HFFc6 (cell line): ENCODE measurements at regions not wholly inside any gene's neighbourhood (a gene's known extent, or its start where the extent isn't known, plus 50 kb on each side); places are given as distances from the start of the nearest gene placed in this dataset.

ENCODE experiments used
- DNase-seq: peaks from one replicate; pipeline ENCODE4 v3.0.0-alpha.2; 2018
- H3K27ac Mint-ChIP-seq: 2 replicates; pipeline ENCODE4 v1.8.0; 2020; ENCODE audit warnings: mild to moderate bottlenecking, mixed read lengths
- H3K27me3 Mint-ChIP-seq: 2 replicates; pipeline ENCODE4 v1.8.0; 2021; ENCODE audit warnings: mild to moderate bottlenecking, moderate library complexity, mixed read lengths; ENCODE audit not compliant: insufficient read depth
- H3K36me3 Mint-ChIP-seq: 2 replicates; pipeline ENCODE4 v1.8.0; 2021; ENCODE audit warnings: low read depth, mixed read lengths
- H3K4me1 Mint-ChIP-seq: 2 replicates; pipeline ENCODE4 v1.8.0; 2020; ENCODE audit warnings: low read depth, mixed read lengths
- H3K4me3 Mint-ChIP-seq: 2 replicates; pipeline ENCODE4 v1.8.0; 2020; ENCODE audit warnings: mild to moderate bottlenecking, moderate library complexity, mixed read lengths
- H3K9me3 Mint-ChIP-seq: 2 replicates; pipeline ENCODE4 v1.8.0; 2020; ENCODE audit warnings: mild to moderate bottlenecking, mixed read lengths
- TF ChIP-seq, protein P1 (sequence below): fragments of 200-600 bp; sonication (generic); IDR thresholded peaks from 2 replicates; pipeline ENCODE4 v1.5.0; 2021; ENCODE audit warnings: antibody characterized with exemption, mild to moderate bottlenecking

DNA sequence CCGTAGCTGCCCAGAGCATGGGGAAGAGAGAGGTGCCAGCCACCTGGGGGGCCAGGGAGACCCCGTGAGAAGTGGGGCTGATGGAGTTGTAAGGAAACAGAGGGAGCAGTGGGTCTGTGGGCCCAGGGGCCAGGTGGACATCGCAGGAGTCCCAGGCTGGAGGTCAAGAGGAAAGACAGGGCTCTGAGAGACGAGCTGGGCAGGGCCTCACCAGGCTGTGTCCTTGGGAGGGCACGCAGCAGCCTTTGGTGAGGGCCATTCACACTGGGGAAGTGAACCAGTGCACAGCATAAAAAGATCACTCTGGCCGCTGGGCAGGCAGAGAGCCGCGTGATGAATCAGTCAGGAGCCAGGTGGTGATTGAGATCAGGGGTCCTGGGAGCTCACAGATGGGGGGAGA, 73.9 kb upstream of the FOXQ1 start:
- DNase-seq, result no peak
- no peak overlapping the region for H3K27ac Mint-ChIP-seq
- H3K9me3 Mint-ChIP-seq, result no peaks in the 10 kb centered on the region
- no peak overlapping the region for H3K4me3 Mint-ChIP-seq
- peaks cover 11% of the 10 kb centered on the region for H3K27me3 Mint-ChIP-seq
- H3K36me3 Mint-ChIP-seq, result no peaks in the 10 kb centered on the region
- TF ChIP-seq, protein P1, sequence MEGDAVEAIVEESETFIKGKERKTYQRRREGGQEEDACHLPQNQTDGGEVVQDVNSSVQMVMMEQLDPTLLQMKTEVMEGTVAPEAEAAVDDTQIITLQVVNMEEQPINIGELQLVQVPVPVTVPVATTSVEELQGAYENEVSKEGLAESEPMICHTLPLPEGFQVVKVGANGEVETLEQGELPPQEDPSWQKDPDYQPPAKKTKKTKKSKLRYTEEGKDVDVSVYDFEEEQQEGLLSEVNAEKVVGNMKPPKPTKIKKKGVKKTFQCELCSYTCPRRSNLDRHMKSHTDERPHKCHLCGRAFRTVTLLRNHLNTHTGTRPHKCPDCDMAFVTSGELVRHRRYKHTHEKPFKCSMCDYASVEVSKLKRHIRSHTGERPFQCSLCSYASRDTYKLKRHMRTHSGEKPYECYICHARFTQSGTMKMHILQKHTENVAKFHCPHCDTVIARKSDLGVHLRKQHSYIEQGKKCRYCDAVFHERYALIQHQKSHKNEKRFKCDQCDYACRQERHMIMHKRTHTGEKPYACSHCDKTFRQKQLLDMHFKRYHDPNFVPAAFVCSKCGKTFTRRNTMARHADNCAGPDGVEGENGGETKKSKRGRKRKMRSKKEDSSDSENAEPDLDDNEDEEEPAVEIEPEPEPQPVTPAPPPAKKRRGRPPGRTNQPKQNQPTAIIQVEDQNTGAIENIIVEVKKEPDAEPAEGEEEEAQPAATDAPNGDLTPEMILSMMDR, result no peak
- H3K4me1 Mint-ChIP-seq, result peaks cover 31% of the 10 kb centered on the region

DNA sequence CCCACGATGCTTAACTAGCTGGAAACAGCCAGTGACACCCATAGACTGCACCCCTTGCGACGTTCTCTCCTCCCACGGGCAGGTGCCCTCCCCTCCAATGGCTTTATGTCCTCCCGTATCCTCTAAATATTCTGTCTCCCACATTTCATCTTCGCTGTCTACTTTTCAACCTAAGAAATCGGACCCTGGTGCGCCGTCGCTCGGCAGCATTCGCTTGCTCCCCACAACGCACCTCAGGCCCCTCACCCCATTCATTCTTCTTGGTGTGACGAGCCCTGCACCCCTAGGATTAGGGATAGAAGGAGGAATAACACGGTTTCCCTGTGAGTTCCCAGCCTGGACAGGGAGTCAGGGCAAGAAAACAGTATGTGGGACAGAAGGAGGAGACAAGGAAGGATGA, 74.3 kb upstream of the FOXQ1 start:
- peaks cover 27% of the 10 kb centered on the region for H3K4me1 Mint-ChIP-seq
- H3K4me3 Mint-ChIP-seq, result no peak overlapping the region
- TF ChIP-seq, protein P1, result no peak
- no peaks in the 10 kb centered on the region for H3K36me3 Mint-ChIP-seq
- H3K27ac Mint-ChIP-seq, result no peak overlapping the region
- H3K27me3 Mint-ChIP-seq, result peaks cover 14% of the 10 kb centered on the region
- no peaks in the 10 kb centered on the region for H3K9me3 Mint-ChIP-seq
- DNase-seq, result no peak

DNA sequence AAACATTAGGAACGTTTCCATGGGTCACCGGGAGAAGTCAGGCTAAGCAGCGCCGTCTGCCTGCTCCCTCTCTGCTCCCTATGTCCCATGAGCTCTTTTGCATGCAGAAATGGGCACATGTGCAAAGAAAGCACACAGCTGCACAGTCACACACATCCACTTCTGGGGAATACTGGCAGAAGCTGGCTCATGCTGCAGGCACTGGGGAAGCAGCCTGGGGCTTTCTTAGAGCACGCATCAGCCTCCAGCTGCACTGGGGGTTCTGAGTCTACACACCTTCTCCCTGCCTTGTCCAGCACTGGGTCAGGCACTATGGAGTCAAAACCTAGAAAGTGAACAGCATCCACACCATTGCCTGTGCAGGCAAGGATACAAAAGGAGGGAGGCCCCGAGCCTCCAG, 76.1 kb upstream of the FOXQ1 start:
- DNase-seq, result no peak
- no peak overlapping the region for H3K27ac Mint-ChIP-seq
- no peaks in the 10 kb centered on the region for H3K9me3 Mint-ChIP-seq
- TF ChIP-seq, protein P1, result no peak
- H3K36me3 Mint-ChIP-seq, result no peaks in the 10 kb centered on the region
- no peak overlapping the region for H3K4me3 Mint-ChIP-seq
- peaks cover 23% of the 10 kb centered on the region for H3K27me3 Mint-ChIP-seq
- peaks cover 8% of the 10 kb centered on the region for H3K4me1 Mint-ChIP-seq

DNA sequence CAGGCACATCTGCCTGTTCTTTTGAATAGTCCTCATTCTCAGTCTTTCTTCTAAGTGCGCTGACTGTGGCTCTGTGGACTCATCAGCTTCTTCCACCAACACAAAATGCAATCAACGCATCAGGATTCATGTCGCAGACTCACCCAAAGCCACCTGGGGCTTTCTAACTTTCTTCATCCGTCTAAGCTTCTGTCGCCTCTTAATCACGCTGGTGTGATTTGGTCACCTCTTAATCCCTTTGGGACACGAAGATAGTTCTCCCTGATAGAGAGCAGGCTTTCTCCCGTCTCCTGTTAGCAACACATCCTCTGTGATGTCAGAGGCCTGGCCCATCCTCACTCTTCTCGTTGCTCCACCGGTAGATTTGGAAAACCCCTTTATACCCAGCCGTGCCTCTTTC, 78.0 kb upstream of the FOXQ1 start:
- no peaks in the 10 kb centered on the region for H3K36me3 Mint-ChIP-seq
- H3K4me1 Mint-ChIP-seq, result no peaks in the 10 kb centered on the region
- no peaks in the 10 kb centered on the region for H3K9me3 Mint-ChIP-seq
- H3K4me3 Mint-ChIP-seq, result no peak overlapping the region
- DNase-seq, result no peak
- TF ChIP-seq, protein P1, result no peak
- H3K27ac Mint-ChIP-seq, result no peak overlapping the region
- peaks cover 26% of the 10 kb centered on the region for H3K27me3 Mint-ChIP-seq

DNA sequence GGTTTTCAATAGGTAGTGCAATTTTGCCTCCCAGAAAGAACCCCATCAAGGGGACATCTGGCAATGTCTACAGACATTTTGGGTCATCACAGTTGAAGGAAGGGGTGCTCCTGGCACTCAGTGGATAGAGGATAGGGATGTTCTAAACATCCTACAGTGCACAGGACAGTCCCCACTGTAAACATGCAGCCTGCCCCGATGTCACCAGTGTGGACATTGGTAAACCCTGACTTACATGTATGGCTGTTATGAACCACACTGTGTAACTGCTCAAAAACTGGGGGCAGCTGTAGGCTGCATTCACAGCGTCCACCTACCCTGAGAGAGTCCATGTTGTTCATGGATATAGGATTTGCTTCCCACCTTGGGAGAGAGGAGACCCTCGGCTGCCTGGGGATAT, 79.3 kb upstream of the FOXQ1 start:
- Mint-ChIP-seq H3K4me3 (no peak overlapping the region), H3K27me3 (peaks cover 31% of the 10 kb centered on the region), H3K9me3 (no peaks in the 10 kb centered on the region), H3K4me1 (no peaks in the 10 kb centered on the region), H3K36me3 (no peaks in the 10 kb centered on the region), H3K27ac (no peak overlapping the region)
- DNase-seq, result no peak
- TF ChIP-seq, protein P1, result no peak

DNA sequence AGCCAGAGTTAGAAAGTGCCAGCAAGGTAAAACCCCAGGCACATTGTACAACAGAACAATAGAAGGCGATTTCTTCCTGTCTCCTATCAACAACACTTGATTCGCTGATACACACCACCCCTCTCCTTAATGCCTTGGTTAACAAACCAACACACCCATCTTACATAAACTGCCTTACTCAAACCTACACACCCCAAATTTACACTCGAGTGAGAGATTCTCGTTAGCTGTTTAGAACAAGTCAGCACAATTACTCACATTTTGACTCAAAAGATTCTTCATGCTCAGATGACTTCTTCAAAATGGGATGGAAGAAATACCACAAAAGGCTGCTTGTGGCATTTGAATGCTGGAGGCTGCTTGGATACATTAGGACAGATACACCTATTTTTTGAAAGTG, 80.0 kb upstream of the FOXQ1 start:
- Mint-ChIP-seq H3K4me3 (no peak overlapping the region), H3K4me1 (no peaks in the 10 kb centered on the region), H3K27ac (no peak overlapping the region), H3K27me3 (peaks cover 31% of the 10 kb centered on the region), H3K36me3 (no peaks in the 10 kb centered on the region), H3K9me3 (no peaks in the 10 kb centered on the region)
- TF ChIP-seq, protein P1, result no peak
- no peak for DNase-seq
